ENCODE measurements at regions not wholly inside any gene's neighbourhood (a gene's known extent, or its start where the extent isn't known, plus 50 kb on each side); places are given as distances from the start of the nearest gene placed in this dataset.

- TF ChIP-seq POLR2A (IDR thresholded peaks at IDR 0.05) = no peak
- no peak for TF ChIP-seq CTCF (IDR thresholded peaks at IDR 0.05)
- TF ChIP-seq EP300 (IDR thresholded peaks at IDR 0.05; ENCODE audit: low read depth) = no peak
- TF ChIP-seq POLR2AphosphoS5 (IDR thresholded peaks at IDR 0.05) = no peak
Measured at GRCh38 chr18:27619906-27620305, 434.8 kb upstream of the CHST9 start.
